Astrocyte of the spinal cord (primary cell): ENCODE measurements at regions not wholly inside any gene's neighbourhood (a gene's known extent, or its start where the extent isn't known, plus 50 kb on each side); places are given as distances from the start of the nearest gene placed in this dataset.
A peak's percentile ranks its signal among the peaks of the same experiment; 100 is the strongest.

Experiments
- DNase-seq: peaks from one replicate; pipeline ENCODE4 v3.0.0; 2011; ENCODE audit warnings: low read depth, low spot score
- H3K4me3 ChIP-seq: 2 replicates; pipeline ENCODE4 v1.5.1; 2011; ENCODE audit warnings: low read depth, mild to moderate bottlenecking, low read length, moderate library complexity
- CTCF ChIP-seq: IDR thresholded peaks from 2 replicates; pipeline ENCODE4 v1.5.1; 2012; ENCODE audit warnings: low read depth, mild to moderate bottlenecking, low read length, inconsistent platforms
- in situ Hi-C: cut with HindIII; loops from 2 replicates; pipeline ENCODE4 v1.10.0; 2017; ENCODE audit warnings: low sequenced_read_pairs

- peak; percentile 17 for DNase-seq
- H3K4me3 ChIP-seq: no peak overlapping the region
- in situ Hi-C loops: no loop called here
- no peak for TF ChIP-seq CTCF
These were observed 215.1 kb upstream of the SPRY2 start for GRCh38 chr13:80555796-80556678.

- in situ Hi-C loops: no loop called here
- DNase-seq: no peak
- no peak overlapping the region for H3K4me3 ChIP-seq
- no peak for TF ChIP-seq CTCF
These were observed 212.0 kb upstream of the SPRY2 start for GRCh38 chr13:80552851-80553440.

GRCh38 chr13:80551650-80552497 lies 210.9 kb upstream of the SPRY2 start:
- no peak for DNase-seq
- in situ Hi-C loops: no loop called here
- H3K4me3 ChIP-seq: no peak overlapping the region
- no peak for TF ChIP-seq CTCF

- in situ Hi-C loops: no loop called here
- TF ChIP-seq CTCF: no peak
- no peak for DNase-seq
- H3K4me3 ChIP-seq: no peak overlapping the region
These were observed 210.1 kb upstream of the SPRY2 start for GRCh38 chr13:80550971-80551441.

- TF ChIP-seq CTCF: no peak
- DNase-seq: no peak
- in situ Hi-C loops: no loop called here
- H3K4me3 ChIP-seq: no peak overlapping the region
These were observed 208.0 kb upstream of the SPRY2 start for GRCh38 chr13:80548915-80549314.
